KMS-11 (cell line): ENCODE measurements at regions not wholly inside any gene's neighbourhood (a gene's known extent, or its start where the extent isn't known, plus 50 kb on each side); places are given as distances from the start of the nearest gene placed in this dataset.

ENCODE experiments used
- H2AFZ ChIP-seq: fragments of 200-600 bp; sonication (generic); 2 replicates; pipeline ENCODE4 v1.6.1; 2016; ENCODE audit warnings: antibody characterized with exemption, mixed run types, low read depth
- H3K27ac ChIP-seq: fragments of 200-600 bp; sonication (generic); 2 replicates; pipeline ENCODE4 v1.6.1; 2016; ENCODE audit warnings: mild to moderate bottlenecking, mixed run types
- H3K27me3 ChIP-seq: fragments of 200-600 bp; sonication (generic); 2 replicates; pipeline ENCODE4 v1.6.1; 2017; ENCODE audit warnings: mild to moderate bottlenecking, low read depth, mixed run types, moderate library complexity; ENCODE audit not compliant: insufficient read depth
- H3K36me3 ChIP-seq: fragments of 200-600 bp; sonication (generic); 2 replicates; pipeline ENCODE4 v1.6.1; 2017; ENCODE audit warnings: mild to moderate bottlenecking, mixed run types; ENCODE audit not compliant: insufficient read depth
- H3K4me1 ChIP-seq: fragments of 200-600 bp; sonication (generic); 2 replicates; pipeline ENCODE4 v1.6.1; 2016; ENCODE audit warnings: mild to moderate bottlenecking, low read depth, mixed run types; ENCODE audit not compliant: poor library complexity, severe bottlenecking
- H3K4me2 ChIP-seq: fragments of 200-600 bp; sonication (generic); 2 replicates; pipeline ENCODE4 v1.7.0; 2016; ENCODE audit warnings: mild to moderate bottlenecking, mixed run types
- H3K4me3 ChIP-seq: fragments of 200-600 bp; sonication (generic); IDR thresholded peaks from 2 replicates; pipeline ENCODE4 v1.6.1; 2017; ENCODE audit warnings: low read depth, low read length, mixed read lengths; ENCODE audit not compliant: insufficient read depth
- H3K79me2 ChIP-seq: fragments of 200-600 bp; sonication (generic); 2 replicates; pipeline ENCODE4 v1.6.1; 2016; ENCODE audit warnings: low read depth, mixed run types; ENCODE audit not compliant: insufficient read depth
- H3K9ac ChIP-seq: fragments of 200-600 bp; sonication (generic); 2 replicates; pipeline ENCODE4 v1.6.1; 2016; ENCODE audit warnings: mild to moderate bottlenecking, mixed run types
- H4K20me1 ChIP-seq: fragments of 200-600 bp; sonication (generic); 2 replicates; pipeline ENCODE4 v1.6.1; 2016; ENCODE audit warnings: mild to moderate bottlenecking, mixed run types; ENCODE audit not compliant: insufficient read depth
- TF ChIP-seq, protein P1 (sequence below): fragments of 200-600 bp; sonication (generic); conservative IDR thresholded peaks from 2 replicates; pipeline ENCODE4 v1.6.1; 2017; ENCODE audit warnings: low read depth, mild to moderate bottlenecking, antibody characterized with exemption, low read length, moderate library complexity, mixed read lengths

DNA sequence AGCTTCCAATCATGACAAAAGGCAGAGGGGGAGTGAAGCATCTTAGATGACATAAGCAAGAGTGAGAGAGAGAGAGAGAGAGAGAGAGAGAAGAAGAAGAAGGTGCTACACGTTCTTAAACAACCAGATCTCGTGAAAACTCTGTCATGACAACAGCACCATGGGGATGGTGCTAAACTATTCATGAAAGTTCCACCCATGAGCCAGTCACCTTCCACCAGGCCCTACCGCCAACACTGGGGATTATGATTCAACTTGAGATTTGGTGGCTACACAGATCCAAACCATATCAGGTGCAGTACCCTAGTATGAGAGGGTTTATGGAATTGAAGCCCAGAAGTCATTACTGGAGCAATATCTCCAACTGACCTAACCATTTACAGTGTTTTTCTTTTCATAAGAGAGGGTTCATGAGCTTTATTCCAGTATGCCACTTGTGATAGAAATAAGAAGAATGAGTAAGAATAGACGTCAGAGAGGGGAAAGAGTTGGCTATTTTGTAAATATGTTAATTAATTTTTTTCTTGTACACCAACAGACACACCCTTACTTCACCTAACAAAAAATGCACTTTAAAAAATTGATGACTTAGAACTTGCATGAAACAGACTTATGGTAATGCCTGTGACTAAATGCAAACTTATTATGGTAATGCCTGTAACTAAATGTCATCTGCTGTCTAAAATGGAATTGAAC lies 680.4 kb upstream of the ITGA1 start:
- Histone ChIP-seq H3K27me3 (no peaks in the 10 kb centered on the region), H3K27ac (no peak overlapping the region), H3K9ac (no peak overlapping the region), H4K20me1 (no peaks in the 10 kb centered on the region), H3K36me3 (no peaks in the 10 kb centered on the region), H3K4me2 (no peak overlapping the region), H3K79me2 (no peaks in the 10 kb centered on the region), H3K4me3 (no peak overlapping the region), H2AFZ (no peak overlapping the region), H3K4me1 (no peaks in the 10 kb centered on the region)
- TF ChIP-seq, protein P1, sequence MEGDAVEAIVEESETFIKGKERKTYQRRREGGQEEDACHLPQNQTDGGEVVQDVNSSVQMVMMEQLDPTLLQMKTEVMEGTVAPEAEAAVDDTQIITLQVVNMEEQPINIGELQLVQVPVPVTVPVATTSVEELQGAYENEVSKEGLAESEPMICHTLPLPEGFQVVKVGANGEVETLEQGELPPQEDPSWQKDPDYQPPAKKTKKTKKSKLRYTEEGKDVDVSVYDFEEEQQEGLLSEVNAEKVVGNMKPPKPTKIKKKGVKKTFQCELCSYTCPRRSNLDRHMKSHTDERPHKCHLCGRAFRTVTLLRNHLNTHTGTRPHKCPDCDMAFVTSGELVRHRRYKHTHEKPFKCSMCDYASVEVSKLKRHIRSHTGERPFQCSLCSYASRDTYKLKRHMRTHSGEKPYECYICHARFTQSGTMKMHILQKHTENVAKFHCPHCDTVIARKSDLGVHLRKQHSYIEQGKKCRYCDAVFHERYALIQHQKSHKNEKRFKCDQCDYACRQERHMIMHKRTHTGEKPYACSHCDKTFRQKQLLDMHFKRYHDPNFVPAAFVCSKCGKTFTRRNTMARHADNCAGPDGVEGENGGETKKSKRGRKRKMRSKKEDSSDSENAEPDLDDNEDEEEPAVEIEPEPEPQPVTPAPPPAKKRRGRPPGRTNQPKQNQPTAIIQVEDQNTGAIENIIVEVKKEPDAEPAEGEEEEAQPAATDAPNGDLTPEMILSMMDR, result no peak

DNA sequence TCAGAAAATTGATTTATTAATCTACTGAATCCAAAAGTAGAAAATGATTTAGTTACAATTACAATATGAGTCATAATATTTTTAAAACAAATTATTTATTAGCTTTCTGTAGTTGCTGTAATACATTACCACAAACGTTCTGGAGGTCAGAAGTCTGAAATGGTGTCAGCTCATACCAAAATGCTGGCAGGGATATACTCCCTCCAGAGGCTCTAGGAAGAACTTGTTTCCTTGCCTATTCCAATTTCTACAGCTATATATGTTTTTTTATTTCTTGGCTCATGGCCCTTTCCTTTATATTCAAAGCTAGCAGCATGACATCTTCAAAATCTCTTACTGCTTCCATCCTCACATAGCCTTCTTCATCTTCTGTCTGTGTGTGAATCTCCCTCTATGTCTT lies 667.9 kb upstream of the ITGA1 start:
- H4K20me1 ChIP-seq, result no peaks in the 10 kb centered on the region
- TF ChIP-seq, protein P1, result no peak
- H3K27me3 ChIP-seq, result no peaks in the 10 kb centered on the region
- H2AFZ ChIP-seq, result no peak overlapping the region
- no peaks in the 10 kb centered on the region for H3K4me1 ChIP-seq
- no peak overlapping the region for H3K4me2 ChIP-seq
- H3K9ac ChIP-seq, result no peak overlapping the region
- no peaks in the 10 kb centered on the region for H3K79me2 ChIP-seq
- H3K4me3 ChIP-seq, result no peak overlapping the region
- no peaks in the 10 kb centered on the region for H3K36me3 ChIP-seq
- H3K27ac ChIP-seq, result no peak overlapping the region

DNA sequence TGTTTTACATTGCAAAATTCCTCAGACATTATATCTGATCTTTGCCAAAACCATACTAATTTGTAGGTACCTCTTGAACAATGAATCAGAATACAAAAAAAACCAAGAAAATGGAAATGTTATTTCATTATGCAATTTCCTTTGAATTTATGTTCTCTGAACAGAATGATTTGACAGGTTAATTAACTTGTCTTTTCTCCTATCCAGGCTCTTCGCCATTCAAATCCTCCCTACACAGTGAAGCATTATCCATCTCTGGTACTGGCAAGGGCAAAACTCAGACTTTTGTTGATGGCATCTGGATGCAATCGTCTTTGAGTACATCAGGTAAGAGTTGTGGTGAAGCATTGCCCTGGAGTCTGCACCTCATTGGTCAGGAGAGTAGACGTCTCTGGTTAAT lies 655.7 kb upstream of the ITGA1 start:
- Histone ChIP-seq H4K20me1 (no peaks in the 10 kb centered on the region), H3K27me3 (no peaks in the 10 kb centered on the region), H3K9ac (no peak overlapping the region), H3K79me2 (no peaks in the 10 kb centered on the region), H3K4me1 (no peaks in the 10 kb centered on the region), H3K27ac (no peak overlapping the region), H2AFZ (no peak overlapping the region), H3K4me3 (no peak overlapping the region), H3K4me2 (no peak overlapping the region), H3K36me3 (no peaks in the 10 kb centered on the region)
- TF ChIP-seq, protein P1, result no peak

DNA sequence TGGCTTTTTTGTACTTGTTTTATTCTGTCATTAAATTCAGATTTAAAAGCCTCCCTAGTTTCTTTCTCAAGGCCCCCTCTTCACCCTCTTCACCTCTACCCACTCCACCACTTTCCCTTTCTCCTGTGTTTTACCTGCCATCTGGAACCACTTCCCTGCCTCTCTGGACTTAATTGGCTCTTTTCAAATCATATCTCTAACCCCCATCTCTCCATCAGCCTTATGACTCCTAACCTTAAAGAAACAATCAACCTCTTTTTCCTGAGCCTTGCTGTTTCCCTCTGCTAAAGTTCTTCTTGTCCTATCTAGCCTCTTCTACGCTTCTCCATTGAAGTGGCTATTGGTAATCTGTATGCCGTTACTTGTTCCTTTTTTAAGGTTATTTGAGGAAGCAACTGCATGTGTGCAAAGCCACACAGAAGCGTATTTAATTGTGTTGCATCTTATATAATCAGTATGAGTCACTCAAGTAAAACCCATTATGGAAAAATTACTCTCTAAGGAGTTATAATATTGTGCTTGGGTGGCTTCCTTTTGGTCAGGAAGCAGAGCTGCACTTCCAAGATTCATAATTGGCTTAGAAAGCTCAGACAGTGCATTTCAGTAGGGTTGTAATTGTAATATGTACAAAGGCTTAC lies 653.6 kb upstream of the ITGA1 start:
- Histone ChIP-seq H3K36me3 (no peaks in the 10 kb centered on the region), H3K27ac (no peak overlapping the region), H3K4me2 (no peak overlapping the region), H3K27me3 (no peaks in the 10 kb centered on the region), H3K9ac (no peak overlapping the region), H4K20me1 (no peaks in the 10 kb centered on the region), H3K4me1 (no peaks in the 10 kb centered on the region), H3K79me2 (no peaks in the 10 kb centered on the region), H3K4me3 (no peak overlapping the region), H2AFZ (no peak overlapping the region)
- TF ChIP-seq, protein P1, result no peak
